IMR-90 (cell line): ENCODE measurements at regions not wholly inside any gene's neighbourhood (a gene's known extent, or its start where the extent isn't known, plus 50 kb on each side); places are given as distances from the start of the nearest gene placed in this dataset.

Experiments
- ATAC-seq: fragments of 200-7000 bp; cut with Tn5 transposase; 2 replicates; pipeline ENCODE4 v1.9.1; 2020; ENCODE audit warnings: low read depth, mild to moderate bottlenecking, moderate library complexity
- BruUV-seq: library from RNA; stranded (reverse); fragments of 400-500 nt; replicated peaks from 2 replicates; lab custom pipeline; 2021; lab: Mats Ljungman, UMichigan
- CTCF ChIA-PET: fragments of 300-600 bp; formaldehyde crosslinking; extraction: SDS; loops from one replicate; lab custom pipeline; 2021; ENCODE audit warnings: antibody characterized with exemption; lab: Yijun Ruan, JAX
- POLR2A ChIA-PET: fragments of 300-600 bp; sonication (Branson Sonifier 250); formaldehyde crosslinking; loops from one replicate; lab custom pipeline; 2022; ENCODE audit warnings: antibody characterized with exemption; ENCODE audit not compliant: unreplicated experiment; lab: Charles Lee
- DNase-seq: peaks from one replicate; pipeline ENCODE4 v3.0.0; 2013
- H2AFZ ChIP-seq: replicated peaks from 2 replicates; pipeline ENCODE3; 2013; ENCODE audit warnings: low read length, mild to moderate bottlenecking; ENCODE audit not compliant: poor library complexity
- H2AK5ac ChIP-seq: 2 replicates; pipeline ENCODE4 v1.6.1; 2013; ENCODE audit warnings: low read depth, low read length, inconsistent platforms
- H2AK9ac ChIP-seq: replicated peaks from 2 replicates; pipeline ENCODE3; 2013; ENCODE audit warnings: mild to moderate bottlenecking, low read depth, low read length, moderate library complexity; ENCODE audit not compliant: poor library complexity
- H2BK120ac ChIP-seq: 2 replicates; pipeline ENCODE4 v1.6.1; 2013; ENCODE audit warnings: low read depth, low read length, inconsistent platforms
- H2BK15ac ChIP-seq: 3 replicates; pipeline ENCODE4 v1.6.1; 2013; ENCODE audit warnings: low read depth, low read length, inconsistent platforms
- H2BK20ac ChIP-seq: 2 replicates; pipeline ENCODE4 v1.6.1; 2013; ENCODE audit warnings: low read depth, mild to moderate bottlenecking, inconsistent platforms, low read length, moderate library complexity
- H2BK5ac ChIP-seq: 2 replicates; pipeline ENCODE4 v1.6.1; 2013; ENCODE audit warnings: mild to moderate bottlenecking, low read depth, low read length, inconsistent platforms; ENCODE audit not compliant: poor library complexity, severe bottlenecking
- H3K14ac ChIP-seq: replicated peaks from 2 replicates; pipeline ENCODE4 v1.6.1; 2013; ENCODE audit warnings: low read depth, low read length, inconsistent platforms
- H3K18ac ChIP-seq: 2 replicates; pipeline ENCODE4 v1.6.1; 2013; ENCODE audit warnings: low read depth, low read length, control low read depth
- H3K23ac ChIP-seq: 2 replicates; pipeline ENCODE4 v1.6.1; 2013; ENCODE audit warnings: low read depth, low read length, inconsistent platforms
- H3K27ac ChIP-seq: 2 replicates; pipeline ENCODE4 v1.5.1; 2013; ENCODE audit warnings: mild to moderate bottlenecking, control low read depth, low read length; ENCODE audit not compliant: insufficient read depth
- H3K27me3 ChIP-seq: 2 replicates; pipeline ENCODE4 v1.6.1; 2013; ENCODE audit warnings: low read length; ENCODE audit not compliant: control insufficient read depth, insufficient read depth
- H3K36me3 ChIP-seq: 2 replicates; pipeline ENCODE4 v1.6.1; 2013; ENCODE audit warnings: low read length, mixed read lengths; ENCODE audit not compliant: control insufficient read depth, insufficient read depth
- H3K4ac ChIP-seq: 2 replicates; pipeline ENCODE4 v1.6.1; 2013; ENCODE audit warnings: low read depth, low read length, inconsistent platforms
- H3K4me1 ChIP-seq: 2 replicates; pipeline ENCODE4 v1.6.1; 2013; ENCODE audit warnings: low read length, mixed read lengths; ENCODE audit not compliant: control insufficient read depth, insufficient read depth
- H3K4me2 ChIP-seq: 2 replicates; pipeline ENCODE4 v1.6.1; 2013; ENCODE audit warnings: low read depth, mild to moderate bottlenecking, control low read depth, low read length, moderate library complexity
- H3K4me3 ChIP-seq: 2 replicates; pipeline ENCODE4 v1.5.1; 2013; ENCODE audit warnings: low read depth, mild to moderate bottlenecking, control low read depth, low read length, moderate library complexity; ENCODE audit not compliant: insufficient read depth
- H3K56ac ChIP-seq: 2 replicates; pipeline ENCODE4 v1.6.1; 2013; ENCODE audit warnings: low read length, inconsistent platforms; ENCODE audit not compliant: insufficient read depth; ENCODE audit errors: extremely low read depth
- H3K79me1 ChIP-seq, 2 experiments: 2 replicates each; pipeline ENCODE4 v1.6.1; 2013; ENCODE audit warnings: low read length in 2 of 2, inconsistent platforms in 1 of 2, low read depth in 1 of 2
- H3K9ac ChIP-seq: 2 replicates; pipeline ENCODE4 v1.6.1; 2013; ENCODE audit warnings: low read depth, low read length, control low read depth
- H3K9me1 ChIP-seq: 2 replicates; pipeline ENCODE4 v1.6.1; 2013; ENCODE audit warnings: low read length, inconsistent platforms; ENCODE audit not compliant: insufficient read depth
- H3K9me3 ChIP-seq: 2 replicates; pipeline ENCODE4 v1.6.1; 2013; ENCODE audit warnings: low read length; ENCODE audit not compliant: control insufficient read depth, insufficient read depth
- H4K20me1 ChIP-seq: 2 replicates; pipeline ENCODE4 v1.6.1; 2013; ENCODE audit warnings: low read length, inconsistent platforms; ENCODE audit not compliant: insufficient read depth
- H4K5ac ChIP-seq: 2 replicates; pipeline ENCODE4 v1.6.1; 2013; ENCODE audit warnings: mild to moderate bottlenecking, low read depth, low read length, control low read depth
- H4K8ac ChIP-seq, 2 experiments: 2 replicates each; pipeline ENCODE4 v1.6.1; 2013; ENCODE audit warnings: low read depth in 2 of 2, low read length in 2 of 2, control low read depth in 1 of 2, inconsistent platforms in 1 of 2
- H4K91ac ChIP-seq: 2 replicates; pipeline ENCODE4 v1.6.1; 2013; ENCODE audit warnings: low read depth, low read length, inconsistent platforms; ENCODE audit not compliant: insufficient read depth
- BHLHE40 ChIP-seq: fragments of 150-350 bp; IDR thresholded peaks from 2 replicates; pipeline ENCODE4 v1.6.1; 2016; ENCODE audit warnings: mild to moderate bottlenecking, low read depth, low read length
- CEBPB ChIP-seq: IDR thresholded peaks from 2 replicates; pipeline ENCODE4 v1.6.1; 2012; ENCODE audit warnings: low read depth, low read length, improper control_type of control experiment
- CHD1 ChIP-seq: IDR thresholded peaks from 2 replicates; pipeline ENCODE4 v1.6.1; 2012; ENCODE audit warnings: low read depth, low read length, improper control_type of control experiment
- FOS ChIP-seq: fragments of 150-350 bp; IDR thresholded peaks from 2 replicates; pipeline ENCODE4 v1.6.1; 2016; ENCODE audit warnings: low read depth, low read length
- MAFK ChIP-seq: IDR thresholded peaks from 2 replicates; pipeline ENCODE4 v1.6.1; 2012; ENCODE audit warnings: low read depth, low read length, improper control_type of control experiment
- MAZ ChIP-seq: IDR thresholded peaks from 2 replicates; pipeline ENCODE4 v1.6.1; 2012; ENCODE audit warnings: low read depth, mild to moderate bottlenecking, low read length, improper control_type of control experiment, moderate library complexity, borderline replicate concordance
- MXI1 ChIP-seq: IDR thresholded peaks from 2 replicates; pipeline ENCODE4 v1.6.1; 2012; ENCODE audit warnings: low read depth, mild to moderate bottlenecking, low read length, moderate library complexity, borderline replicate concordance
- NFE2L2 ChIP-seq: fragments of 150-350 bp; IDR thresholded peaks from 2 replicates; pipeline ENCODE4 v1.6.1; 2016; ENCODE audit warnings: low read depth, mild to moderate bottlenecking, low read length
- POLR2A ChIP-seq: IDR thresholded peaks from 2 replicates; pipeline ENCODE4 v1.6.1; 2012; ENCODE audit warnings: mild to moderate bottlenecking, low read depth, low read length
- RAD21 ChIP-seq: IDR thresholded peaks from 2 replicates; pipeline ENCODE4 v1.6.1; 2012; ENCODE audit warnings: low read length, improper control_type of control experiment
- RCOR1 ChIP-seq: IDR thresholded peaks from 2 replicates; pipeline ENCODE4 v1.6.1; 2012; ENCODE audit warnings: mild to moderate bottlenecking, low read length, improper control_type of control experiment; ENCODE audit not compliant: insufficient replicate concordance
- RFX5 ChIP-seq: IDR thresholded peaks from 2 replicates; pipeline ENCODE4 v1.8.0; 2012; ENCODE audit warnings: low read depth, mild to moderate bottlenecking, low read length, moderate library complexity
- SMC3 ChIP-seq: fragments of 150-350 bp; IDR thresholded peaks from 2 replicates; pipeline ENCODE4 v1.6.1; 2016; ENCODE audit warnings: low read depth, mild to moderate bottlenecking, antibody characterized with exemption, low read length, moderate library complexity
- WGBS, 2 experiments: methylation state at CpG; one replicate each; pipeline versions ENCODE4 v1.1.5 to v1.1.7; 2013; ENCODE audit warnings: missing lambda C conversion rate in 2 of 2; ENCODE audit not compliant: insufficient read length in 1 of 2; ENCODE audit errors: extremely low coverage in 2 of 2; 5-methylcytosine and 5-hydroxymethylcytosine counted together
- dilution Hi-C: fragments of 300-500 bp; cut with HindIII; formaldehyde crosslinking; loops from one replicate; pipeline ENCODE4 v1.14.3; 2018; ENCODE audit warnings: low sequenced_read_pairs; ENCODE audit not compliant: unreplicated experiment
- in situ Hi-C: fragments of 300-500 bp; cut with MboI; formaldehyde crosslinking; loops from 3 replicates; pipeline ENCODE4 v1.14.3; 2019; ENCODE audit warnings: low sequenced_read_pairs, inconsistent platforms, mixed read lengths
- intact Hi-C: fragments of 100-400 bp; cut with micrococcal nuclease; formaldehyde crosslinking; loops from 2 replicates; pipeline ENCODE4 v1.10.0; 2022
- TF ChIP-seq, protein P1 (sequence below): fragments of 150-350 bp; IDR thresholded peaks from 2 replicates; pipeline ENCODE4 v1.6.1; 2017; ENCODE audit warnings: mild to moderate bottlenecking, antibody characterized with exemption, low read length, low read depth
- TF ChIP-seq, protein P2 (sequence below): fragments of 150-350 bp; IDR thresholded peaks from 2 replicates; pipeline ENCODE4 v1.6.1; 2016; ENCODE audit warnings: low read depth, mild to moderate bottlenecking, low read length, moderate library complexity, borderline replicate concordance
- TF ChIP-seq, protein P3 (sequence below): conservative IDR thresholded peaks from 2 replicates; pipeline ENCODE4 v1.5.1; 2012; ENCODE audit warnings: mild to moderate bottlenecking, low read depth, low read length, improper control_type of control experiment

DNA sequence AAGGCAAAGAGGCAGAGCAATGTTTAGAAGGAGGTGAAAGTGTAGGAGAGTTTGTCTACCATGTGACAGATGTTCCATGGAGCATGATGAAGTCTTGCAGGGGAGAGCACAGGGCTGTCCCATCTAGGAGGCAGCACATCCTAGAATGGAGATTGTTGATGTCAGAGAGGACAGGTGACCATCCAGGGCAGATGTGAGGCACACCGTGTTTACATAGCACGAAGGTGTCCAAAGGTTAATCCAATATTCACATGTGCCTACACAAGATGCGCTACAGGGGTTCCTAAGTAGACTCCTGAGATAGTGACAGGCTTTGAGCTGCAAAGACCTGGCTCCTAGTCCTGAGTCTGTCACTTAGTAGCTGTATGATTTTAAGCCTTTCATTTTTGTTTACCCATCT, 219.3 kb upstream of the SLCO3A1 start:
- ATAC-seq (no peak), DNase-seq (no peak)
- TF ChIP-seq, protein P1, sequence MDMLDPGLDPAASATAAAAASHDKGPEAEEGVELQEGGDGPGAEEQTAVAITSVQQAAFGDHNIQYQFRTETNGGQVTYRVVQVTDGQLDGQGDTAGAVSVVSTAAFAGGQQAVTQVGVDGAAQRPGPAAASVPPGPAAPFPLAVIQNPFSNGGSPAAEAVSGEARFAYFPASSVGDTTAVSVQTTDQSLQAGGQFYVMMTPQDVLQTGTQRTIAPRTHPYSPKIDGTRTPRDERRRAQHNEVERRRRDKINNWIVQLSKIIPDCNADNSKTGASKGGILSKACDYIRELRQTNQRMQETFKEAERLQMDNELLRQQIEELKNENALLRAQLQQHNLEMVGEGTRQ: no peak
- no peak for TF ChIP-seq POLR2A
- no peak for TF ChIP-seq MAFK
- TF ChIP-seq RAD21: no peak
- no peak for TF ChIP-seq MXI1
- TF ChIP-seq CHD1: no peak
- TF ChIP-seq NFE2L2: no peak
- no peak for TF ChIP-seq SMC3
- TF ChIP-seq MAZ: no peak
- TF ChIP-seq, protein P2, sequence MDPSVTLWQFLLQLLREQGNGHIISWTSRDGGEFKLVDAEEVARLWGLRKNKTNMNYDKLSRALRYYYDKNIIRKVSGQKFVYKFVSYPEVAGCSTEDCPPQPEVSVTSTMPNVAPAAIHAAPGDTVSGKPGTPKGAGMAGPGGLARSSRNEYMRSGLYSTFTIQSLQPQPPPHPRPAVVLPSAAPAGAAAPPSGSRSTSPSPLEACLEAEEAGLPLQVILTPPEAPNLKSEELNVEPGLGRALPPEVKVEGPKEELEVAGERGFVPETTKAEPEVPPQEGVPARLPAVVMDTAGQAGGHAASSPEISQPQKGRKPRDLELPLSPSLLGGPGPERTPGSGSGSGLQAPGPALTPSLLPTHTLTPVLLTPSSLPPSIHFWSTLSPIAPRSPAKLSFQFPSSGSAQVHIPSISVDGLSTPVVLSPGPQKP: no peak
- TF ChIP-seq, protein P3, sequence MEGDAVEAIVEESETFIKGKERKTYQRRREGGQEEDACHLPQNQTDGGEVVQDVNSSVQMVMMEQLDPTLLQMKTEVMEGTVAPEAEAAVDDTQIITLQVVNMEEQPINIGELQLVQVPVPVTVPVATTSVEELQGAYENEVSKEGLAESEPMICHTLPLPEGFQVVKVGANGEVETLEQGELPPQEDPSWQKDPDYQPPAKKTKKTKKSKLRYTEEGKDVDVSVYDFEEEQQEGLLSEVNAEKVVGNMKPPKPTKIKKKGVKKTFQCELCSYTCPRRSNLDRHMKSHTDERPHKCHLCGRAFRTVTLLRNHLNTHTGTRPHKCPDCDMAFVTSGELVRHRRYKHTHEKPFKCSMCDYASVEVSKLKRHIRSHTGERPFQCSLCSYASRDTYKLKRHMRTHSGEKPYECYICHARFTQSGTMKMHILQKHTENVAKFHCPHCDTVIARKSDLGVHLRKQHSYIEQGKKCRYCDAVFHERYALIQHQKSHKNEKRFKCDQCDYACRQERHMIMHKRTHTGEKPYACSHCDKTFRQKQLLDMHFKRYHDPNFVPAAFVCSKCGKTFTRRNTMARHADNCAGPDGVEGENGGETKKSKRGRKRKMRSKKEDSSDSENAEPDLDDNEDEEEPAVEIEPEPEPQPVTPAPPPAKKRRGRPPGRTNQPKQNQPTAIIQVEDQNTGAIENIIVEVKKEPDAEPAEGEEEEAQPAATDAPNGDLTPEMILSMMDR: no peak
- no peak for TF ChIP-seq FOS
- no peak for TF ChIP-seq RFX5
- TF ChIP-seq RCOR1: no peak
- no peak for TF ChIP-seq BHLHE40
- TF ChIP-seq CEBPB: no peak
- Histone ChIP-seq H4K91ac (no peak overlapping the region), H4K5ac (no peak overlapping the region), H4K8ac (no peak overlapping the region), H3K4me2 (no peak overlapping the region), H3K36me3 (no peaks in the 10 kb centered on the region), H2AK9ac (no peak overlapping the region), H3K4me1 (no peaks in the 10 kb centered on the region), H3K27ac (no peak overlapping the region), H3K56ac (no peak overlapping the region), H3K27me3 (no peaks in the 10 kb centered on the region), H2AFZ (no peak overlapping the region), H3K4me3 (no peak overlapping the region), H2BK120ac (no peak overlapping the region), H3K4ac (no peak overlapping the region), H3K23ac (no peak overlapping the region), H3K9me1 (no peaks in the 10 kb centered on the region), H4K20me1 (no peaks in the 10 kb centered on the region), H2BK15ac (no peak overlapping the region), H3K79me1 (no peaks in the 10 kb centered on the region), H2BK5ac (no peak overlapping the region), H3K18ac (no peak overlapping the region), H2BK20ac (no peak overlapping the region), H3K9ac (no peak overlapping the region), H2AK5ac (no peak overlapping the region), H3K9me3 (no peaks in the 10 kb centered on the region), H3K14ac (no peak overlapping the region)
- POLR2A ChIA-PET: no interaction called here
- CTCF ChIA-PET: no interaction called here
- no TSS peak for BruUV-seq
- dilution Hi-C loops: no loop called here
- intact Hi-C loops: no loop called here
- no CpG with 5 or more reads among the region's 3 CpGs for WGBS, 2 experiments
- in situ Hi-C loops: no loop called here
